ENCODE measurements at regions not wholly inside any gene's neighbourhood (a gene's known extent, or its start where the extent isn't known, plus 50 kb on each side); places are given as distances from the start of the nearest gene placed in this dataset.

GRCh38 chr6:119428633-119429032, 79.1 kb upstream of the MAN1A1 start:
- TF ChIP-seq CTCF (IDR thresholded peaks at IDR 0.05) (no peak), POLR2A (IDR thresholded peaks at IDR 0.05) (no peak)

Measured in uterus (tissue), 2 donors.